ENCODE measurements at regions not wholly inside any gene's neighbourhood (a gene's known extent, or its start where the extent isn't known, plus 50 kb on each side); places are given as distances from the start of the nearest gene placed in this dataset.

DNA sequence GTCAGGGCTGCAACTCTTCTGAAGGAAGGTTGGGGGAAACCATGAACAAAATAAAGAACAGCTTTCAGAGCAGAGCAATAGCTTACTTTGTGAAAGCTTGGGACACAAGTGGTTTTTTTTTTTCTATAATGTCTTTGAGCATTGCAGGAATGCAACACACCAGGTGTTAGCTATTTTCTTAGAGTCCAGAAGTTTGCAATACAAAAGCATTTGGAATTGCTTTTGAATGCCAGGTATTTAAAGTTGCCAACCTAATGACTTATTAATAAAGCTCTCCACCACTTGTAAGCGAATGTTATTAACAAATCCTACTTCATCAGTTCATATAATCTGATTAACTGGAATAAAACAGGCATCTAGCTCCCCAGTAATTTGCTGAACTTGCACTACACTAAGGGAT, 172.6 kb downstream of the NUFIP1 start:
- no peaks in the 10 kb centered on the region for H3K27me3 ChIP-seq (ENCODE audit: insufficient read depth, low read length)
- no peak overlapping the region for H3K4me3 ChIP-seq (ENCODE audit: low read length)
- no peaks in the 10 kb centered on the region for H3K9me3 ChIP-seq (ENCODE audit: low read length)
- H3K4me1 ChIP-seq (ENCODE audit: insufficient read depth, low read length): peaks cover 7% of the 10 kb centered on the region
- H2AFZ ChIP-seq (ENCODE audit: low read depth, low read length): no peak overlapping the region
- no peaks in the 10 kb centered on the region for H3K36me3 ChIP-seq (ENCODE audit: insufficient read depth, low read length)

GRCh38 chr13:44815623-44816022, 173.6 kb downstream of the NUFIP1 start:
- no peaks in the 10 kb centered on the region for H3K9me3 ChIP-seq (ENCODE audit: low read length)
- H3K4me1 ChIP-seq (ENCODE audit: insufficient read depth, low read length): peaks cover 7% of the 10 kb centered on the region
- no peaks in the 10 kb centered on the region for H3K36me3 ChIP-seq (ENCODE audit: insufficient read depth, low read length)
- no peaks in the 10 kb centered on the region for H3K27me3 ChIP-seq (ENCODE audit: insufficient read depth, low read length)
- H3K4me3 ChIP-seq (ENCODE audit: low read length): no peak overlapping the region
- no peak overlapping the region for H2AFZ ChIP-seq (ENCODE audit: low read depth, low read length)

GRCh38 chr13:44814836-44815235, 174.4 kb downstream of the NUFIP1 start:
- H2AFZ ChIP-seq (ENCODE audit: low read depth, low read length): no peak overlapping the region
- H3K9me3 ChIP-seq (ENCODE audit: low read length): no peaks in the 10 kb centered on the region

GRCh38 chr13:44814161-44814560, 175.1 kb downstream of the NUFIP1 start:
- H3K27me3 ChIP-seq (ENCODE audit: insufficient read depth, low read length): no peaks in the 10 kb centered on the region
- H2AFZ ChIP-seq (ENCODE audit: low read depth, low read length): no peak overlapping the region
- H3K9me3 ChIP-seq (ENCODE audit: low read length): no peaks in the 10 kb centered on the region
- H3K4me1 ChIP-seq (ENCODE audit: insufficient read depth, low read length): peaks cover 7% of the 10 kb centered on the region
- H3K36me3 ChIP-seq (ENCODE audit: insufficient read depth, low read length): no peaks in the 10 kb centered on the region
- no peak overlapping the region for H3K4me3 ChIP-seq (ENCODE audit: low read length)

More at GRCh38 chr13:44814836-44815235, 174.4 kb downstream of the NUFIP1 start:
- peaks cover 7% of the 10 kb centered on the region for H3K4me1 ChIP-seq (ENCODE audit: insufficient read depth, low read length)
- no peaks in the 10 kb centered on the region for H3K27me3 ChIP-seq (ENCODE audit: insufficient read depth, low read length)
- no peaks in the 10 kb centered on the region for H3K36me3 ChIP-seq (ENCODE audit: insufficient read depth, low read length)
- H3K4me3 ChIP-seq (ENCODE audit: low read length): no peak overlapping the region

GRCh38 chr13:44812818-44813217, 176.5 kb downstream of the NUFIP1 start:
- Histone ChIP-seq H2AFZ (ENCODE audit: low read depth, low read length) (no peak overlapping the region), H3K4me1 (ENCODE audit: insufficient read depth, low read length) (peaks cover 7% of the 10 kb centered on the region), H3K4me3 (ENCODE audit: low read length) (no peak overlapping the region), H3K36me3 (ENCODE audit: insufficient read depth, low read length) (no peaks in the 10 kb centered on the region), H3K27me3 (ENCODE audit: insufficient read depth, low read length) (no peaks in the 10 kb centered on the region), H3K9me3 (ENCODE audit: low read length) (no peaks in the 10 kb centered on the region)

- Histone ChIP-seq H2AFZ (ENCODE audit: low read depth, low read length) (no peak overlapping the region), H3K27me3 (ENCODE audit: insufficient read depth, low read length) (no peaks in the 10 kb centered on the region), H3K4me3 (ENCODE audit: low read length) (no peak overlapping the region), H3K36me3 (ENCODE audit: insufficient read depth, low read length) (no peaks in the 10 kb centered on the region), H3K4me1 (ENCODE audit: insufficient read depth, low read length) (peaks cover 7% of the 10 kb centered on the region), H3K9me3 (ENCODE audit: low read length) (no peaks in the 10 kb centered on the region)
These were observed 179.0 kb downstream of the NUFIP1 start for GRCh38 chr13:44810061-44810840.

- H2AFZ ChIP-seq (ENCODE audit: low read depth, low read length): no peak overlapping the region
- no peaks in the 10 kb centered on the region for H3K9me3 ChIP-seq (ENCODE audit: low read length)
- no peaks in the 10 kb centered on the region for H3K27me3 ChIP-seq (ENCODE audit: insufficient read depth, low read length)
- peaks cover 7% of the 10 kb centered on the region for H3K4me1 ChIP-seq (ENCODE audit: insufficient read depth, low read length)
- H3K36me3 ChIP-seq (ENCODE audit: insufficient read depth, low read length): no peaks in the 10 kb centered on the region
- H3K4me3 ChIP-seq (ENCODE audit: low read length): no peak overlapping the region
These were observed 180.1 kb downstream of the NUFIP1 start for GRCh38 chr13:44809190-44809589.

DNA sequence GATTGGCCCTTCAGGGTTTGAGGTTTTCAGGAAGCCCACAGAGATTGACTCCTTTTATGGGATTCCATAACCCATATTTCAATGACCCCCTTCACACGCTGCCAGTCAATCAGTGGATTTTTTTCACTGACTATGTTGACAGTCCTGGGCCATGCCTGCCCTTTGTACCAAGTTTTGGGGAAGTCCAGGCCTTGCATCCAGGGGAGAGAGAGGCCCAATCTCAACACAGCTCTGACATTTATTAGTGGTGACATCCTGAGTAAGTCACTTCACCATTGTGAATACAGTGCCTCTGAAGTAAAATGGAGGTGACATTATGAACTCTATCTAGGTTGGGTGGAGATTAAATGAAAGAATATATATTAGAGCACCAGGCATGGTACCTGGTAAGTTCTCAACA, 181.1 kb downstream of the NUFIP1 start:
- Histone ChIP-seq H3K4me1 (ENCODE audit: insufficient read depth, low read length) (peaks cover 7% of the 10 kb centered on the region), H2AFZ (ENCODE audit: low read depth, low read length) (no peak overlapping the region), H3K36me3 (ENCODE audit: insufficient read depth, low read length) (no peaks in the 10 kb centered on the region), H3K9me3 (ENCODE audit: low read length) (no peaks in the 10 kb centered on the region), H3K27me3 (ENCODE audit: insufficient read depth, low read length) (no peaks in the 10 kb centered on the region), H3K4me3 (ENCODE audit: low read length) (no peak overlapping the region)

DNA sequence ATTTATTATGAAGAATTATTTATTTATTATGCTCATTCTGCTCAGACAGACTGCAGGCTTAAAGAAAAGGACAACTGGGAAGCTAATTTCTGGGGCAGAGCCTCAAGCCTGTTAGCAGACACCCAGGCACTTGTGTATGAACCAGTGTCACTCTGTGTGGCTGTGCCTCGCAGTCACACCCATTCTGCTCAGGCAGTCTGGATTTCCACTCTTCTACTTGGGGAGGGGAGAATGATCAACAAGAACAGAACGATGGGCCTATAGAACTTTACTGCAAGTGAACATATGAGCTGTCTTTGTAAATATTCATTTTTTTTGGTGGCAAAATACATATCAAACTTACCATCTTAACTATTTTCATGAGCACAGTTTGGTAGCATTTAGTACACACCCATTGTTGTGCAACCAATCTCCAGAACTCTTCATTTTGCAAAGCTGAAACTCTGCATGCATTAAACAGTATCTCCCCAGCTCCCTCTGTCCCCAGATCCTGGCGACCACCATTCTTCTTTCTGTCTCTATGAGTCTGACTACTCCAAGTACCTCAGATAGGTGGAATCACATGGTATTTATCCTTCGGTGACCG, 181.7 kb downstream of the NUFIP1 start:
- Histone ChIP-seq H3K27me3 (ENCODE audit: insufficient read depth, low read length) (no peaks in the 10 kb centered on the region), H3K4me1 (ENCODE audit: insufficient read depth, low read length) (peaks cover 7% of the 10 kb centered on the region), H3K9me3 (ENCODE audit: low read length) (no peaks in the 10 kb centered on the region), H2AFZ (ENCODE audit: low read depth, low read length) (no peak overlapping the region), H3K4me3 (ENCODE audit: low read length) (no peak overlapping the region), H3K36me3 (ENCODE audit: insufficient read depth, low read length) (no peaks in the 10 kb centered on the region)

GRCh38 chr13:44806826-44807225, 182.4 kb downstream of the NUFIP1 start:
- H2AFZ ChIP-seq (ENCODE audit: low read depth, low read length): no peak overlapping the region
- H3K27me3 ChIP-seq (ENCODE audit: insufficient read depth, low read length): no peaks in the 10 kb centered on the region

GRCh38 chr13:44805585-44805984, 183.7 kb downstream of the NUFIP1 start:
- Histone ChIP-seq H3K27me3 (ENCODE audit: insufficient read depth, low read length) (no peaks in the 10 kb centered on the region), H3K9me3 (ENCODE audit: low read length) (no peaks in the 10 kb centered on the region), H3K4me3 (ENCODE audit: low read length) (no peak overlapping the region), H3K36me3 (ENCODE audit: insufficient read depth, low read length) (no peaks in the 10 kb centered on the region), H3K4me1 (ENCODE audit: insufficient read depth, low read length) (peaks cover 7% of the 10 kb centered on the region), H2AFZ (ENCODE audit: low read depth, low read length) (no peak overlapping the region)

More at GRCh38 chr13:44806826-44807225, 182.4 kb downstream of the NUFIP1 start:
- no peaks in the 10 kb centered on the region for H3K36me3 ChIP-seq (ENCODE audit: insufficient read depth, low read length)
- H3K9me3 ChIP-seq (ENCODE audit: low read length): no peaks in the 10 kb centered on the region
- peaks cover 7% of the 10 kb centered on the region for H3K4me1 ChIP-seq (ENCODE audit: insufficient read depth, low read length)
- H3K4me3 ChIP-seq (ENCODE audit: low read length): no peak overlapping the region

GRCh38 chr13:44803390-44803789, 185.9 kb downstream of the NUFIP1 start:
- Histone ChIP-seq H3K4me1 (ENCODE audit: insufficient read depth, low read length) (peaks cover 7% of the 10 kb centered on the region), H3K36me3 (ENCODE audit: insufficient read depth, low read length) (no peaks in the 10 kb centered on the region), H3K27me3 (ENCODE audit: insufficient read depth, low read length) (no peaks in the 10 kb centered on the region), H3K9me3 (ENCODE audit: low read length) (no peaks in the 10 kb centered on the region), H2AFZ (ENCODE audit: low read depth, low read length) (no peak overlapping the region), H3K4me3 (ENCODE audit: low read length) (no peak overlapping the region)

DNA sequence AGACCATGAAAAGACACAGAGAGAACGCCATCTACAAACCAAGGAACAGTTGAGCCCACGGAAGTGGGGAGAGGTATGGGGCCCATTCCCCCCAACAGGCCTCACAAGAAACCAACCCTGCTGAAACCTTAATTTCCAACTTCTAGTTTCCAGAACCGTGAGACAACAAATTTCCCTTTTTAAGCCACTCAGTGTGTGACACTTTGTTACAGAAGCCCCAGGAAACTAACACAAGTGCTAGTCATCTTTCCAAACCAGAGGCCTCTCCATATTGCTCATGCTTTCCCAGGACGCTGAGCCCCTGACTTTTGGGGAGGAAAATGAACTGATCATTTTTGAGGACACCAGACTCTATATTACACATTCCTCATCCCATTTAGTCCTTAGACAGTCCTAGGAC, 186.8 kb downstream of the NUFIP1 start:
- Histone ChIP-seq H3K4me1 (ENCODE audit: insufficient read depth, low read length) (peaks cover 7% of the 10 kb centered on the region), H3K4me3 (ENCODE audit: low read length) (no peak overlapping the region), H3K36me3 (ENCODE audit: insufficient read depth, low read length) (no peaks in the 10 kb centered on the region), H3K27me3 (ENCODE audit: insufficient read depth, low read length) (no peaks in the 10 kb centered on the region), H3K9me3 (ENCODE audit: low read length) (no peaks in the 10 kb centered on the region), H2AFZ (ENCODE audit: low read depth, low read length) (no peak overlapping the region)

All from neuron (in vitro differentiated cells).